B cell (primary cell): ENCODE measurements at regions not wholly inside any gene's neighbourhood (a gene's known extent, or its start where the extent isn't known, plus 50 kb on each side); places are given as distances from the start of the nearest gene placed in this dataset.

Experiments used
- ATAC-seq: fragments of 200-7000 bp; cut with Tn5 transposase; one replicate; pipeline ENCODE4 v1.10.0; 2021; ENCODE audit warnings: low read depth, mild to moderate bottlenecking, moderate number of reproducible peaks, moderate library complexity
- CTCF ChIA-PET: fragments of 350-600 bp; sonication (Branson Sonifier 250); formaldehyde crosslinking; loops from one replicate; lab custom pipeline; 2021; ENCODE audit warnings: antibody characterized with exemption, inconsistent platforms; lab: Charles Lee
- POLR2A ChIA-PET: fragments of 350-600 bp; sonication (Branson Sonifier 250); formaldehyde crosslinking; loops from one replicate; lab custom pipeline; 2021; ENCODE audit warnings: antibody characterized with exemption; lab: Charles Lee
- DNase-seq: peaks from one replicate; pipeline ENCODE4 v3.0.0; 2013
- H2AFZ ChIP-seq: 2 replicates; pipeline ENCODE4 v1.6.1; 2012; ENCODE audit warnings: mild to moderate bottlenecking, low read depth, low read length; ENCODE audit not compliant: insufficient read depth, poor library complexity, severe bottlenecking
- H3K27ac ChIP-seq, 2 donors: 1 replicate in 1 of 2; 2 replicates in 1 of 2; pipeline ENCODE4 v1.5.1; 2012 to 2013; ENCODE audit warnings: low read length in 2 of 2, mild to moderate bottlenecking in 2 of 2, moderate library complexity in 1 of 2
- H3K27me3 ChIP-seq, 4 experiments: fragments of 200-600 bp in 1 of 4; sonication (generic) in 1 of 4; replicated peaks in 1 of 4; 1 replicate in 2 of 4; 2 replicates in 2 of 4; pipeline versions ENCODE4 v1.6.1 to v1.7.0; 2013 to 2016; ENCODE audit warnings: low read length in 3 of 4, mild to moderate bottlenecking in 2 of 4, mixed read lengths in 1 of 4, moderate library complexity in 1 of 4; ENCODE audit not compliant: insufficient read depth in 4 of 4, control insufficient read depth in 3 of 4; ENCODE audit errors: control extremely low read depth in 1 of 4
- H3K36me3 ChIP-seq, 2 experiments: replicated peaks in 1 of 2; 1 replicate in 1 of 2; 2 replicates in 1 of 2; pipeline versions ENCODE4 v1.6.1 to v1.7.1; 2013; ENCODE audit warnings: low read length in 1 of 2; ENCODE audit not compliant: insufficient read depth in 2 of 2, control insufficient read depth in 1 of 2; ENCODE audit errors: control extremely low read depth in 1 of 2, extremely low read depth in 1 of 2
- H3K4me1 ChIP-seq, 2 donors: fragments of 200-600 bp in 1 of 2; sonication (generic) in 1 of 2; 1 replicate in 1 of 2; 2 replicates in 1 of 2; pipeline versions ENCODE4 v1.5.1 to v1.6.1; 2013 to 2017; ENCODE audit warnings: low read length in 2 of 2; ENCODE audit not compliant: control insufficient read depth in 2 of 2, insufficient read depth in 2 of 2
- H3K4me2 ChIP-seq: replicated peaks from 2 replicates; pipeline ENCODE3; 2012; ENCODE audit warnings: mild to moderate bottlenecking, low read depth, low read length; ENCODE audit not compliant: poor library complexity, severe bottlenecking
- H3K4me3 ChIP-seq, 5 experiments: fragments of 200-600 bp in 1 of 5; sonication (generic) in 1 of 5; 1 replicate in 3 of 5; 2 replicates in 2 of 5; pipeline versions ENCODE4 v1.5.1 to v1.7.0; 2011 to 2016; ENCODE audit warnings: low read length in 4 of 5, mild to moderate bottlenecking in 4 of 5, low read depth in 2 of 5, control low read depth in 1 of 5, moderate library complexity in 1 of 5; ENCODE audit not compliant: insufficient read depth in 1 of 5; ENCODE audit errors: control extremely low read depth in 1 of 5, extremely low read depth in 1 of 5
- H3K79me2 ChIP-seq: fragments of 200-600 bp; sonication (generic); one replicate; pipeline ENCODE4 v1.6.0; 2016; ENCODE audit warnings: low read length; ENCODE audit not compliant: control insufficient read depth, insufficient read depth
- H3K9ac ChIP-seq: fragments of 200-600 bp; sonication (generic); 2 replicates; pipeline ENCODE4 v1.6.1; 2017; ENCODE audit warnings: mild to moderate bottlenecking, low read length, moderate library complexity
- H3K9me3 ChIP-seq, 3 donors: one replicate each; pipeline versions ENCODE4 v1.6.1 to v1.7.1; 2013; ENCODE audit warnings: low read length in 2 of 3; ENCODE audit not compliant: control insufficient read depth in 2 of 3, insufficient read depth in 1 of 3; ENCODE audit errors: control extremely low read depth in 1 of 3
- H4K20me1 ChIP-seq: 2 replicates; pipeline ENCODE4 v1.6.0; 2012; ENCODE audit warnings: mild to moderate bottlenecking, low read length; ENCODE audit not compliant: insufficient read depth, control insufficient read depth, poor library complexity, severe bottlenecking
- H3K27ac Mint-ChIP-seq: one replicate; pipeline ENCODE4 v1.8.0; 2021; ENCODE audit warnings: mixed read lengths
- H3K27me3 Mint-ChIP-seq: one replicate; pipeline ENCODE4 v1.8.0; 2021; ENCODE audit warnings: mixed read lengths
- H3K4me1 Mint-ChIP-seq: one replicate; pipeline ENCODE4 v1.8.0; 2021; ENCODE audit warnings: mixed read lengths
- H3K4me3 Mint-ChIP-seq: one replicate; pipeline ENCODE4 v1.8.0; 2021; ENCODE audit warnings: mixed read lengths
- H3K9me3 Mint-ChIP-seq: one replicate; pipeline ENCODE4 v1.8.0; 2022; ENCODE audit warnings: mixed read lengths; ENCODE audit not compliant: insufficient read depth
- CTCF ChIP-seq: fragments of 200-600 bp; IDR thresholded peaks from one replicate; pipeline ENCODE4 v1.8.0; 2022; ENCODE audit warnings: antibody characterized with exemption, mild to moderate bottlenecking
- EZH2 ChIP-seq: IDR thresholded peaks from 2 replicates; pipeline ENCODE4 v1.6.1; 2012; ENCODE audit warnings: borderline replicate concordance, low read depth, mild to moderate bottlenecking, moderate library complexity, low read length; ENCODE audit not compliant: insufficient read depth, poor library complexity, severe bottlenecking
- whole genome bisulfite sequencing: methylation state at CpG from one replicate; pipeline ENCODE4 v1.1.5; 2013; ENCODE audit warnings: missing lambda C conversion rate; ENCODE audit not compliant: insufficient coverage; 5-methylcytosine and 5-hydroxymethylcytosine counted together
- intact Hi-C: fragments of 100-400 bp; cut with micrococcal nuclease; formaldehyde crosslinking; loops from one replicate; pipeline ENCODE4 v1.10.0; 2022

- no peaks in the 10 kb centered on the region for H3K79me2 ChIP-seq
- no peak for DNase-seq
- H3K27ac ChIP-seq: no peak overlapping the region
- Mint-ChIP-seq H3K4me1 (no peaks in the 10 kb centered on the region), H3K4me3 (no peak overlapping the region), H3K27me3 (peaks cover 21% of the 10 kb centered on the region), H3K27ac (no peak overlapping the region), H3K9me3 (no peaks in the 10 kb centered on the region)
- no peaks in the 10 kb centered on the region for H3K36me3 ChIP-seq
- H3K27me3 ChIP-seq: no peaks in the 10 kb centered on the region
- H3K4me3 ChIP-seq: no peak overlapping the region
- CTCF ChIA-PET: no interaction called here
- H3K4me2 ChIP-seq: no peak overlapping the region
- intact Hi-C loops: no loop called here
- no peak for ATAC-seq
- WGBS: 85% methylated on average over 11 of the region's 15 CpGs
- H2AFZ ChIP-seq: no peak overlapping the region
- peaks cover 0 to 7% (median 0%) of the 10 kb centered on the region in 3 donors for H3K9me3 ChIP-seq
- H3K4me1 ChIP-seq: no peaks in the 10 kb centered on the region
- H3K9ac ChIP-seq: no peak overlapping the region
- POLR2A ChIA-PET: no interaction called here
- H4K20me1 ChIP-seq: no peaks in the 10 kb centered on the region
- TF ChIP-seq CTCF (no peak), EZH2 (no peak)
Measured at GRCh38 chr1:29649189-29650040, 413.1 kb downstream of the PTPRU start.

GRCh38 chr1:29648798-29649188, 412.5 kb downstream of the PTPRU start:
- no peaks in the 10 kb centered on the region for H3K9me3 Mint-ChIP-seq
- no peak overlapping the region for H3K27ac ChIP-seq
- ChIA-PET CTCF (no interaction called here), POLR2A (no interaction called here)
- H3K27me3 Mint-ChIP-seq: peaks cover 21% of the 10 kb centered on the region
- H3K27me3 ChIP-seq: no peaks in the 10 kb centered on the region
- intact Hi-C loops: no loop called here
- no peaks in the 10 kb centered on the region for H4K20me1 ChIP-seq
- no peak overlapping the region for H3K9ac ChIP-seq
- no peak overlapping the region for H3K4me2 ChIP-seq
- no peaks in the 10 kb centered on the region for H3K79me2 ChIP-seq
- no peaks in the 10 kb centered on the region for H3K36me3 ChIP-seq
- TF ChIP-seq CTCF (no peak), EZH2 (no peak)
- no peak for DNase-seq
- H2AFZ ChIP-seq: no peak overlapping the region
- peaks cover 0 to 7% (median 0%) of the 10 kb centered on the region in 3 donors for H3K9me3 ChIP-seq
- WGBS: 87% methylated on average over 3 of the region's 3 CpGs
- no peak overlapping the region for H3K27ac Mint-ChIP-seq
- no peak for ATAC-seq
- no peak overlapping the region for H3K4me3 Mint-ChIP-seq
- H3K4me3 ChIP-seq: no peak overlapping the region
- no peaks in the 10 kb centered on the region for H3K4me1 Mint-ChIP-seq
- no peaks in the 10 kb centered on the region for H3K4me1 ChIP-seq
